NCI-H774 (cell line): ENCODE measurements at regions not wholly inside any gene's neighbourhood (a gene's known extent, or its start where the extent isn't known, plus 50 kb on each side); places are given as distances from the start of the nearest gene placed in this dataset.

ENCODE experiments used
- DNase-seq: peaks from one replicate; lab custom pipeline; 2025; lab: John Stamatoyannopoulos, UW

- no peak for DNase-seq
These were observed 203.5 kb downstream of the MBD2 start for GRCh38 chr18:54020966-54021365.

DNA sequence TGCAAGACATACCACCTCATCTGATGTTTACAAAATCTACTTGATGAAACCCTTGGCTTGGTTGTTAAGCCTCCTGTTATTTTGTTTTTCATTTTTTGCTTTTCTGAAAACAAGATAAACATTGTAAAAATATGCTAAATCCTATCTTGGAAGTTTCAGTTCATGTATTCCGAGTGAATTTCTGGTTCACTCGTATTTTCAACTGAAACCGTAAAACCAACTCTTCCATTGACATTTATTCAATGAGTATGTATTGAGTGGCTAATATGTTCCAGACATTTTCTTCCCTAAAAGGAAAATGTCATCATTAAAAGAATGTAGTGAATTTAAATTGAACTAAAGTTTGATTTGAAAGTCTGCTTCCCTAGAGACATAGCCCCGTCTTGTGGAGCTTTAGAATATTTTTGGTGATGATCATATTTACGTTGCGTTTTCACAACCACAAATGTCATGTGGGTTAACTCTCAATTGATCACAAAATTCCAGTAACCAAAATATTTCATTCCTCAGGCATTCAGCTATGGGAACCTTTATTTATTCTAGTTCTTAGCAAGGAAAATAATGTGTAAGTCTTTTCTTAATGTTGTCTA, 204.2 kb downstream of the MBD2 start:
- no peak for DNase-seq

- DNase-seq = no peak
These were observed 204.8 kb downstream of the MBD2 start for GRCh38 chr18:54019641-54020040.

DNA sequence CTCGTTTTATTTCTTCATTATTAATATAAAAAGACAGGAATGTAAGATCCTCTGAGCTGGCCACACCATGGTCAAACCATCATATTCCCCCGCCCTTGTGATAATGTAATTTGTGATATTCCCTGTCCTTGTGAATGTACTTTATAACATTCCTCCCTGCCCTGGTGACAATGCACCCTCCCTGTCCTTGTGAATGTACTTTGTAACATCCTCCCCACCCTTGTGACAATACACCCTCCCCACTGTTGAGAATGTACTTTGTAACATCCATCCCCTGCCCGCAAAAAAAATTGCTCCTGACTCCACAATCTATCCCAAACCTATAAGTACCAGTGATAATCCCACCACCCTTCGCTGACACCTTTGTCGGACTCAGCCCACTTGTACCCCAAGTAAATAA, 211.0 kb downstream of the MBD2 start:
- DNase-seq = no peak

- DNase-seq = no peak
These were observed 219.6 kb downstream of the MBD2 start for GRCh38 chr18:54004828-54005227.

DNA sequence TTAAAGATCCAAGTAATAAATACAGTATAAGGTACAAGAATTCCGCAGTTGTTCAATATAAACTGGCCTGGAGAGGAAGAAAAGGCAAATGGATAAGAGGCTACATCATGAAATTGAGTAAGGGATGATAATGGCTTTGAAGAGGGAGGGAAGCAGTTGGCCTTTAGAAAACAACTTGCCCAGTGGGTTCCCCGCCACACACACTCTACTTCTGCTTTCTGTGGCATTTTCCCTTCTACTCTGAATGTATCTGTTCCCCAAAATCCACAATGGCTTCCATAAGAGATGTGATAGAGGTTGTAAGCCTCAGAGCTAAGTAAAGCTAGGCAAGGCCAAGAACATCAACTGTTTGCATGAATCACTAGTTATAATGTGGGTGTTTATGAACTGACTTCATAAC, 221.3 kb downstream of the MBD2 start:
- DNase-seq = no peak

DNA sequence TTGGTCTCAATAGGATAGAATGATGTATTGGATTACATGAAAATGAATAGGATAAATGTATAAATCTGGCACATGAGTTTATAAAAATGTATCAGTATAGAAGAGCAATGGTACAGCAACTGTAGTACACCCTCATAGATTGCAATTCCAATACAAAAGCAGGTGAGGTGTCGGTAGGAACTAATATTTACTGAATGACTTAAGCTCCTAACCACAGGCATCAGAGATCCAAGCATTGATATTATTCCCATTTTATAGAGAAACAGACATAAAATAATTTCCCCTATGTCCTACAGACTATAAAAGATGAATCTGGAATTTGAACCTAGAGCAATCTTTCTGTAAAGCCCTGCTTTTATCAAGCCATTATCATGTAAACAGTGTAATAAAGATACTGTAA, 227.4 kb downstream of the MBD2 start:
- DNase-seq = no peak

DNA sequence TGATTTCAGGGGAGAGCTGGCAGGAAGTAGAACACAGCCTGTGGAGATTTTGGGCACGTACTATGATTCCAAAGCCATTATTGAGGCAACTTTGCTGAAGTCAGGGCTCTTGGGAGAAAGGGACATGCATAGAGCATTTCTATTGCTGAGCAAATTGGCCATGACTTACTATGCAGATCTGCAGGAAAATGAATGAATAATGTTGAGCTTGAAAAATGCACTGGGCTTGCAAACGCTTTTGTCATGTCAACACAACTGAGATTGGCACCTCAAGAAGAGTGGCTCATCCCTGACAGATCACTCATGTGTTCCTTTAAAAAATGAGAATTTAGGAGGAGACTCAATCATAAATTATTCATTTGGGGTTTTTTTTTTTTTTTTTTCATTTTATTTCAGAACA, 230.5 kb downstream of the MBD2 start:
- DNase-seq = no peak

DNA sequence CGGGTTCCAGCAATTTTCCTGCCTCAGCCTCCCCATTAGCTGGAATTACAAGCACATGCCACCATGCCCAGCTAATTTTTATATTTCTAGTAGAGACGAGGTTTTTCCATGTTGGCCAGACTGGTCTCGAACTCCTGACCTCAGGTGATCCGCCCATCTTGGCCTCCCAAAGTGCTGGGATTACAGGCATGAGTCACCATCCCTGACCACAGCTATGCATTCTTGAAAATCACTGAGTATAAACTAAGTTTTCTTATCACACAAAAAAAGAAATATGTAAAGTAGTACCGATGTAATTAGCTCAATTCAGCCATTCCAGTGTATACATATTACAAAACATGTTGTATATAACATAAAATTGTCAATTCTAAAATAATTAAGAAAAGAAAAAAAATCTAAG, 232.7 kb downstream of the MBD2 start:
- no peak for DNase-seq

DNA sequence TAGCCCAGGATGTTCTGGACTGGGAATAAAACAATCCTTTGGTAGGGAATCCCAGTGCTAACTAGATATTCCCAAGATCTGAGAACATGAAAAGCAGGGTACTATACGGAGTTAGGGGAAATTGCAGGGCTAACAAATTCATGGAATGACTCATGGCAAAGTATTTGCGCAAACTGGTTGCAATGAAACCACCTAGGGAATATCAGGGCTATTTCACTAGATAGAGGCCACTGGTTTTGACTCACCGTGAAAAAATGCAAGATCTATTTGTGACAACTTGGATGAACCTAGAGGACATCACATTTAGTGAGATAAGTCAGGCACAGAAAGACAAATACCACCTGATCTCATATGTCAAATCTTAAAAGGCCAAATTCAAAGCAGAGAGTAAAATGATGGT, 233.3 kb downstream of the MBD2 start:
- DNase-seq = no peak

DNA sequence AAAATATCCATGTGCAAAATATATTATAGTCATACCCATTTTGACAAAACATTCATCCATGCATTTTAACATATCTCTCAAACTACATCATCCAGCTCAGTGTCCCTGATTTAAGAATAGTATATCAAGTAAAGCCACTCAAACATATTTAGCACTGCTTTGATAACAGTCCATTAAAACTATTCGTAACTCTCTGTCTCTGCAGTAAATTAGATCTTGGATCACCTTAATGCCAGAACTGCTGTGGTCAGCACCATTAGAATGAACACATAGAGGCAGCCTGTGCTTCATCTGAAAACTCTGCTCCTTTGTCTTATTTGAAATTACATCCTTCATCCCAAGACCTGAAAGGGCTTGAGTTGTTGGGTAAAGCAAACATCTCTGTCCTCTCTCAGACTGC, 234.0 kb downstream of the MBD2 start:
- no peak for DNase-seq

- DNase-seq = no peak
These were observed 240.4 kb downstream of the MBD2 start for GRCh38 chr18:53984021-53984420.

GRCh38 chr18:53971331-53971730, 253.1 kb downstream of the MBD2 start:
- DNase-seq = no peak

- no peak for DNase-seq
These were observed 271.8 kb downstream of the MBD2 start for GRCh38 chr18:53952700-53953099.

DNA sequence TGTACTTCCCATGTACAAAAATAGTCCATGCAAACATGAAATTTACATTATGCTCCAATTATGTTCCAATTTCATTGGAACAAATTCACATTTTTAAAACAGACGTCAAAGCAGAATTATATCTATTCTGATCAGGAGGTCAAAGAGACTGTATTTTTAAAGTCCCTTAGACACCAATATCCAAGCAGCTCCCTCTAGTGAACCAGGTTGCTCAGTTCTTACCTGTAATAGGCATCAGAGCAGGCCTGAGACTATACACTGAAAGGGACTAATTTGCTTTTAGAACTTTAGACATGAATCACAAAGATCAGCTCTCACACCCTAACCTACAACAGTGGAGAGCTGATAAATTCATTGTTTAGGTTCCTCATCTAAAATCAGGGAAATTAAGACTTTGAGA, 273.9 kb downstream of the MBD2 start:
- no peak for DNase-seq

DNA sequence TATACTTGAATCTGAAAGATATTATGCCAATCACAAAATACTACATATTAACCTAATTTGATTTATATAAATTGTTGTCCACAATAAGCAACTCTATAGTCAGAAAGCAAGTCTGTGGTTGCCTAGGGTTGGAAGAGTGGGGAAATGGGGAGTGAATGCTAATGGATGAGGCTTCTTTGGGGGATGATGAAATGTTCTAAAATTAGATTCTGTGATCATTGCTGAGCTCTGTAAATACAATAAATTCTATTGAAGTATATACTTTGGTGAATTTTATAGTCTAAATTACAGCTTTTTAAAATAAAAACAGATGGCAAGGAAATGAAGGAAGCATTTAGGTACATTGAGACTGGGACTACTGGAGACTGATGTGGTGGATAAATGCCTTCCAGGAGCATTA, 275.5 kb downstream of the MBD2 start:
- DNase-seq = no peak

DNA sequence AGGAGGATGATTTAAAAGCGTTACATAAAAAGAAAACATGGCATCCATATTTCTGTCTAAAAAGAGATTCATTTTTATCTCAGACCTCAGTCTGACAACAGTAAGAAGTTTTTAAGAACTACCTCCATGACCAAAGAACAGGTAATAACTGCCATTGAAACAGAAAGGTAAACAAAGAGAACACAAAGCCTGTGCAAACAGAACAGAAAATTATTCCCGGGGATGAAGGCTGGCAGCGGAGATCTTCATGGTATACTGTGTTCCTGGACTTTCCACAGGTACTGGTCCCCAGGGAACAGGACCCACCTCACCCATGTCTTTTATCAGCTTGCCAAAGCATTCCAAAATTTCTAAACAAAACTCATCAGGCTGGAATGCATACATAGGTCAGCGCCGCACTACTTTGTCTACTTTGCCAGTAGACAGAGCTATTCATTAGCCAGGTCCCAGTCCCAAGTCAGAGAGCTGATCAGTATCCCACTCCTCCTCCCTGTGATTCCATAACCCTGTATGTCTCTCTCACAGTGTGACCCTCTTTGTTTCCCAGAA, 277.3 kb downstream of the MBD2 start:
- no peak for DNase-seq

- DNase-seq = no peak
These were observed 277.9 kb downstream of the MBD2 start for GRCh38 chr18:53946594-53946993.

DNA sequence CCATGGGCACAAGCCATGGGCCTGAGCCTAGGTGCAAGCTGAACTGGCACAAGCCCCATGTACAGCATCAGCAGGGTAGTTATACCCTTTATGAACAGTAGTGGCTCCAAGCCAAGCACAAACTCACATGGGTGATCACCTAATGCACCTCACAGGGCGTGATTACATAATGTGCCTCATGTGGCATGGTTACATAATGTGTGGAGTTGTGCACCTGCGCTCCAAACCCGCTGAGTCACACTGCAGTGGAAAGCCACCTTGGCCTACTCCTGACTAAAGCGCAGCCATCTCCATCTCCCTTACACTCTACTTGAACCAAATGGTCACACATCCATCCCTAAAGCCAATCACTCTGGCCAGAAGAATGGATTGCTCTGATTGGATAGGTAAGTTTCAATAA, 279.7 kb downstream of the MBD2 start:
- DNase-seq = no peak

DNA sequence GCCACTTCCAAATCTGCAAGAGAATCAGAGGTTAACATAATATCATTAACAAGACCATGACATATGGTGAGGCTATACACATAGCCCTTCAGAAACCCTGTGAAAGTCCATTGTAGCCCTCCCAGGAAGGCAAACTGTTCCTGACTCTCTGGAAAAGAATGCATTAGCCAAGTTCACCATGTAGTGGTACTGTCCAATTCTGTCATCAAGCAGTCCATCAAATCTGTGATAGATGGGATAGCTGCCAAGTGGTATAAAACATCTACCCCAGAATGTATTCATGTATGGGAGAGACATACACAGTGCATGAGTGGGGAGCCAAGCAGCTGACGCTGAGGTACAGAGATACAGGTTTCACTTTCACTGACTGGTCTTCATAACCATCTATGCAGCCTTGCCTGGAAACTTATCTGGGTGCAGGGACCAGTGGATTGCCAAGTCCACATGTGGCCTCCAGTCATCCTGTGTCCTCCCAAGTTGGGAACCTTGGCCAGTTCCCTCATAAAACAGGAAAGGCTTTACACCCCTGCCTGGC, 281.1 kb downstream of the MBD2 start:
- no peak for DNase-seq

GRCh38 chr18:53941601-53942338, 282.7 kb downstream of the MBD2 start:
- no peak for DNase-seq

GRCh38 chr18:53937037-53937436, 287.4 kb downstream of the MBD2 start:
- DNase-seq = no peak

DNA sequence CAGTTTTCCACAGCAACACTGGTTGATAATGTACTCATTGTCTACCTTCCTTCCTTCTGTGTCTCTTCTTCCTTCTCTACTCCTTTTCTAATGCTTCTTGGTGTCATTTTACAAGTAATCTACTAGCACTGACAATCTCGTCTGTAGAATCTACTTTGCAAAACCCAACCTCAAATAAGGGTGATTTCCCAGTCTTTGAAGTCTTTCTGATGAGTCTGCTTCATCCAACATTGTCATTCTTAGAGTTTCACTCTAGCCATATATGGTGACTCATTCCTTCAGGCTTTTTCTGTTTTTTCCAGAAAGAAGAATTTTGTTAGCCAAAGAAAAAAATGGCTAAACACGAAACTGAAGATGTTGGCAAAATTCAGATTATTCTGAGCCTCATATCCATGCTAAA, 288.7 kb downstream of the MBD2 start:
- DNase-seq = no peak

DNA sequence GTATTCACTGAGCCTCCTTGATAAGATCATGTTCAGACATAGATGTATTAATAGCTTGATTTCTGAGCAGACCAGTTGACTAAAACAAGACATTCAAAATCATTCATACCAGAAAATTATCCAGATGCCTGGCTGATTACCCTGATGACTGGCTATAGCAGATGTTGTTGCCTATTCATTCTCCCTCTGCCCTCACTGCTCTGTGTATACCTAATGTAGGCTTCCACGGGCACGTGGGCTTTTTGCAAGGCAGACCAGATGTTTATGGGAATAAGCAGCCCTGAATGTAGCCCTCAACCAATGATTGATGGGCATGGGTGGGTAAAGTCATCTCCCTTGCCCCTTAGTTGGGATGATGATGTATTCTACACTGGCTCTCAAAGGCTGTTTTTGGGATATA, 289.1 kb downstream of the MBD2 start:
- no peak for DNase-seq
